NT2/D1 (cell line): ENCODE measurements at regions not wholly inside any gene's neighbourhood (a gene's known extent, or its start where the extent isn't known, plus 50 kb on each side); places are given as distances from the start of the nearest gene placed in this dataset.

Source experiments
- YY1 ChIP-seq: IDR thresholded peaks from 2 replicates; pipeline ENCODE4 v1.6.1; 2011; ENCODE audit not compliant: insufficient read length, insufficient read depth
- ZNF274 ChIP-seq: IDR thresholded peaks from 2 replicates; pipeline ENCODE4 v1.6.1; 2011; ENCODE audit warnings: mild to moderate bottlenecking, low read depth, low read length

DNA sequence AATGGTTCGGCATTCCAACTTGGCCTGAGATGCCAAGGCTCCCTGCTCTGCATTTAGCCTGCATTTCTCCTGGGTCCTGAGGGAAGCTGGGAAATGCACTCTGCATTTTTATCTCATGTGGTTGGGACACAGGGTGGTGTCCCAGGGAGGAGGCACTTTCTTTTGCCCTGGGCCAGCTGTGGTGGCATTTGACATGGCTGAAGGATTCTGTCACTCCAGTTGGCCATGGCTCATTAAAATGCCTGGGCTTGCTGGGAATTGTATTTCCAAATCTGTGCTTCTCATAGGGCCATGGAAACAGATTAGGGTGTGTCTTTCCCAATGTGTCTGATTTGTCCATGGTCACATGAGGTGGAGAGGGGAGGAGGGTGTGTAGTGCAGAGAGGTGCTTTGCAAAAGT lies 128.3 kb upstream of the RGMA start:
- TF ChIP-seq YY1 (no peak), ZNF274 (no peak)
